Mesenchymal stem cell (in vitro differentiated cells and primary cell): ENCODE measurements at regions not wholly inside any gene's neighbourhood (a gene's known extent, or its start where the extent isn't known, plus 50 kb on each side); places are given as distances from the start of the nearest gene placed in this dataset.

Experiments used
- DNase-seq: peaks from one replicate; pipeline ENCODE4 v3.0.0-alpha.2; 2013
- H2AFZ ChIP-seq: one replicate; pipeline ENCODE4 v1.6.1; 2013; ENCODE audit warnings: low read depth, mild to moderate bottlenecking, control low read depth, inconsistent platforms, low read length, moderate library complexity
- H2AK5ac ChIP-seq: 2 replicates; pipeline ENCODE4 v1.6.1; 2013; ENCODE audit warnings: low read length, moderate library complexity, mild to moderate bottlenecking, inconsistent platforms; ENCODE audit not compliant: severe bottlenecking
- H2BK120ac ChIP-seq: one replicate; pipeline ENCODE4 v1.6.1; 2013; ENCODE audit warnings: low read depth, mild to moderate bottlenecking, inconsistent platforms, low read length, moderate library complexity
- H2BK12ac ChIP-seq, 2 experiments: one replicate each; pipeline ENCODE4 v1.6.1; 2013; ENCODE audit warnings: inconsistent platforms in 2 of 2, low read length in 2 of 2, mild to moderate bottlenecking in 2 of 2, moderate library complexity in 2 of 2, control low read depth in 1 of 2
- H2BK15ac ChIP-seq: one replicate; pipeline ENCODE4 v1.6.1; 2013; ENCODE audit warnings: mild to moderate bottlenecking, low read depth, inconsistent platforms; ENCODE audit not compliant: poor library complexity, severe bottlenecking
- H2BK5ac ChIP-seq: 2 replicates; pipeline ENCODE4 v1.6.1; 2013; ENCODE audit warnings: low read depth, mild to moderate bottlenecking, low read length, control low read depth, inconsistent platforms; ENCODE audit not compliant: poor library complexity, severe bottlenecking
- H3K14ac ChIP-seq, 2 experiments: one replicate each; pipeline ENCODE4 v1.6.1; 2013; ENCODE audit warnings: inconsistent platforms in 2 of 2, low read length in 2 of 2, control low read depth in 1 of 2, mild to moderate bottlenecking in 1 of 2, moderate library complexity in 1 of 2
- H3K18ac ChIP-seq, 2 experiments: one replicate each; pipeline ENCODE4 v1.6.1; 2013; ENCODE audit warnings: inconsistent platforms in 2 of 2, low read length in 2 of 2, control low read depth in 1 of 2, low read depth in 1 of 2, mild to moderate bottlenecking in 1 of 2
- H3K23ac ChIP-seq, 2 experiments: one replicate each; pipeline ENCODE4 v1.6.1; 2013; ENCODE audit warnings: inconsistent platforms in 2 of 2, low read length in 2 of 2, mild to moderate bottlenecking in 2 of 2, moderate library complexity in 2 of 2, control low read depth in 1 of 2
- H3K27ac ChIP-seq: 2 replicates; pipeline ENCODE4 v1.5.1; 2013; ENCODE audit warnings: mild to moderate bottlenecking, moderate library complexity, low read length, control low read depth, inconsistent platforms; ENCODE audit not compliant: poor library complexity, severe bottlenecking
- H3K27me3 ChIP-seq, 2 experiments: 2 replicates each; pipeline versions ENCODE4 v1.6.1 to v1.7.0; 2013; ENCODE audit warnings: low read length in 2 of 2, mild to moderate bottlenecking in 2 of 2, moderate library complexity in 2 of 2, control low read depth in 1 of 2, inconsistent platforms in 1 of 2; ENCODE audit not compliant: control insufficient read depth in 1 of 2, insufficient read depth in 1 of 2
- H3K36me3 ChIP-seq, 2 experiments: 2 replicates each; pipeline versions ENCODE4 v1.6.1 to v1.7.0; 2013; ENCODE audit warnings: low read length in 2 of 2, control low read depth in 1 of 2, inconsistent platforms in 1 of 2, low read depth in 1 of 2, mild to moderate bottlenecking in 1 of 2; ENCODE audit not compliant: insufficient read depth in 2 of 2, control insufficient read depth in 1 of 2
- H3K4ac ChIP-seq, 2 experiments: one replicate each; pipeline ENCODE4 v1.6.1; 2013; ENCODE audit warnings: inconsistent platforms in 2 of 2, low read length in 2 of 2, mild to moderate bottlenecking in 2 of 2, moderate library complexity in 2 of 2, control low read depth in 1 of 2, low read depth in 1 of 2
- H3K4me1 ChIP-seq: 2 replicates; pipeline ENCODE4 v1.6.1; 2013; ENCODE audit warnings: low read depth, low read length, control low read depth; ENCODE audit not compliant: control insufficient read depth, insufficient read depth
- H3K4me2 ChIP-seq: 2 replicates; pipeline ENCODE4 v1.6.1; 2013; ENCODE audit warnings: low read length, mild to moderate bottlenecking, inconsistent platforms; ENCODE audit not compliant: poor library complexity, severe bottlenecking
- H3K4me3 ChIP-seq, 2 experiments: 2 replicates each; pipeline versions ENCODE4 v1.5.1 to v1.7.0; 2013; ENCODE audit warnings: low read length in 2 of 2, mild to moderate bottlenecking in 2 of 2, control low read depth in 1 of 2, low read depth in 1 of 2; ENCODE audit not compliant: insufficient read depth in 1 of 2
- H3K79me1 ChIP-seq: replicated peaks from 2 replicates; pipeline ENCODE4 v1.6.1; 2013; ENCODE audit warnings: mild to moderate bottlenecking, control low read depth, low read length, inconsistent platforms; ENCODE audit not compliant: poor library complexity, severe bottlenecking
- H3K9ac ChIP-seq: 2 replicates; pipeline ENCODE4 v1.7.0; 2013; ENCODE audit warnings: mild to moderate bottlenecking, low read length, moderate library complexity
- H3K9me3 ChIP-seq: 2 replicates; pipeline ENCODE4 v1.7.0; 2013; ENCODE audit warnings: mild to moderate bottlenecking, low read length; ENCODE audit not compliant: control insufficient read depth
- H4K8ac ChIP-seq: one replicate; pipeline ENCODE4 v1.6.1; 2013; ENCODE audit warnings: inconsistent platforms, mild to moderate bottlenecking, low read length, moderate library complexity
- H4K91ac ChIP-seq: one replicate; pipeline ENCODE4 v1.6.1; 2013; ENCODE audit warnings: mild to moderate bottlenecking, low read length, inconsistent platforms
- WGBS: methylation state at CpG from one replicate; pipeline ENCODE4 v1.1.7; 2013; ENCODE audit warnings: mixed read lengths; 5-methylcytosine and 5-hydroxymethylcytosine counted together

GRCh38 chrX:20500949-20501348 lies 234.2 kb upstream of the RPS6KA3 start:
- Histone ChIP-seq H3K9me3 (no peaks in the 10 kb centered on the region), H3K36me3 (no peaks in the 10 kb centered on the region), H2BK5ac (no peak overlapping the region), H4K91ac (no peak overlapping the region), H4K8ac (no peak overlapping the region), H3K23ac (no peak overlapping the region), H2AFZ (no peak overlapping the region), H2BK15ac (no peak overlapping the region), H3K4ac (no peak overlapping the region), H3K4me2 (no peak overlapping the region), H3K27ac (no peak overlapping the region), H3K18ac (no peak overlapping the region), H2BK12ac (no peak overlapping the region), H3K4me1 (no peaks in the 10 kb centered on the region), H3K4me3 (no peak overlapping the region), H2AK5ac (no peak overlapping the region), H3K14ac (no peak overlapping the region), H3K27me3 (no peaks in the 10 kb centered on the region), H3K9ac (no peak overlapping the region), H2BK120ac (no peak overlapping the region), H3K79me1 (no peaks in the 10 kb centered on the region)
- DNase-seq, result no peak

- Histone ChIP-seq H2BK12ac (no peak overlapping the region), H4K8ac (no peak overlapping the region), H3K4me3 (no peak overlapping the region), H2BK120ac (no peak overlapping the region), H3K4me2 (no peak overlapping the region), H3K4ac (no peak overlapping the region), H3K23ac (no peak overlapping the region), H3K18ac (no peak overlapping the region), H3K9ac (no peak overlapping the region), H3K27me3 (no peaks in the 10 kb centered on the region), H2BK15ac (no peak overlapping the region), H2AK5ac (no peak overlapping the region), H3K79me1 (no peaks in the 10 kb centered on the region), H3K36me3 (no peaks in the 10 kb centered on the region), H3K9me3 (no peaks in the 10 kb centered on the region), H4K91ac (no peak overlapping the region), H3K14ac (no peak overlapping the region), H3K27ac (no peak overlapping the region), H2BK5ac (no peak overlapping the region), H2AFZ (no peak overlapping the region), H3K4me1 (no peaks in the 10 kb centered on the region)
- WGBS, result 34% methylated on average over 4 of the region's 6 CpGs
- peak; percentile 24 for DNase-seq
Observed at GRCh38 chrX:20500171-20500865, 233.6 kb upstream of the RPS6KA3 start.

GRCh38 chrX:20499763-20500162 lies 233.1 kb upstream of the RPS6KA3 start:
- Histone ChIP-seq H4K91ac (no peak overlapping the region), H3K18ac (peak overlapping the region; percentile 14 to 87), H3K4me2 (no peak overlapping the region), H3K4me3 (no peak overlapping the region), H3K4ac (no peak overlapping the region), H2BK5ac (no peak overlapping the region), H3K9ac (no peak overlapping the region), H3K14ac (peak overlapping the region in 1 of 2 experiments; percentile 15), H4K8ac (no peak overlapping the region), H2AFZ (no peak overlapping the region), H3K4me1 (no peaks in the 10 kb centered on the region), H3K23ac (no peak overlapping the region), H3K9me3 (no peaks in the 10 kb centered on the region), H3K79me1 (no peaks in the 10 kb centered on the region), H3K27me3 (no peaks in the 10 kb centered on the region), H2AK5ac (no peak overlapping the region), H3K36me3 (no peaks in the 10 kb centered on the region), H2BK12ac (peak overlapping the region in 1 of 2 experiments; percentile 24), H2BK120ac (no peak overlapping the region), H3K27ac (no peak overlapping the region), H2BK15ac (peak overlapping the region; percentile 80)
- peak; percentile 8 for DNase-seq

- no peaks in the 10 kb centered on the region for H3K79me1 ChIP-seq
- no peak overlapping the region for H4K8ac ChIP-seq
- peak; percentile 52 for DNase-seq
- no peak overlapping the region for H3K4me2 ChIP-seq
- H3K18ac ChIP-seq, result no peak overlapping the region
- H3K4ac ChIP-seq, result no peak overlapping the region
- H2BK15ac ChIP-seq, result no peak overlapping the region
- H3K36me3 ChIP-seq, result no peaks in the 10 kb centered on the region
- H3K14ac ChIP-seq, result no peak overlapping the region
- H3K9me3 ChIP-seq, result no peaks in the 10 kb centered on the region
- H2AK5ac ChIP-seq, result no peak overlapping the region
- no peak overlapping the region for H3K4me3 ChIP-seq
- WGBS, result 23% methylated on average over 3 of the region's 7 CpGs
- no peak overlapping the region for H2BK120ac ChIP-seq
- no peak overlapping the region for H3K27ac ChIP-seq
- H4K91ac ChIP-seq, result no peak overlapping the region
- H2AFZ ChIP-seq, result no peak overlapping the region
- H3K27me3 ChIP-seq, result no peaks in the 10 kb centered on the region
- no peak overlapping the region for H3K23ac ChIP-seq
- no peak overlapping the region for H2BK5ac ChIP-seq
- H3K4me1 ChIP-seq, result no peaks in the 10 kb centered on the region
- no peak overlapping the region for H2BK12ac ChIP-seq
- H3K9ac ChIP-seq, result no peak overlapping the region
Observed at GRCh38 chrX:20498851-20499635, 232.3 kb upstream of the RPS6KA3 start.
